Effector CD8-positive, alpha-beta T cell (primary cell): ENCODE measurements at regions not wholly inside any gene's neighbourhood (a gene's known extent, or its start where the extent isn't known, plus 50 kb on each side); places are given as distances from the start of the nearest gene placed in this dataset.

Experiments used
- DNase-seq: peaks from one replicate; lab custom pipeline; 2025; lab: John Stamatoyannopoulos, UW

DNA sequence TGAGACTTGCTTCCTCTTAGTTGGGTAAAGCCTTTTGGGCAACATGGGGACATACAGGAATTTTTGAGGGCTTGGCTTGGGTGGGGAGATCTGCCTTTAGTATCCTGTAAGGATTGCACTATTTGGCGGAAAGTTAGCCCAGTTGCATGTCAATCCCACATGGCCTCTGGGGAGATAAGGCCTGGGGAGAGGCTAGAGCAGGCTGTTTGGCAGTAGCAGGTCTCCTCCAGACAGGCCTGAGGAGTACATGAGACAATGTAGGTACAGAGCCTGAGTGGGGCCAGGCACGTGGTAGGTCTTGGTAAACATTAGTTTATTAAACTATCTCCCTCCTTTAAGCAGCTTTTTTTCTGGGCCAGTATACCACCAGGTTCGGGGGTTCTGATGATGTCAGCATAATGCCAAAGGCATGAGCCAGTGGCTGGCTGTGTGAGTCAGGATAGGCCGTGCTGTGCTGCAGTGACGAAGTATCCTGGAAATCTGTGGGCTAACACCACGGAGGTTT is 147.9 kb downstream of the VEGFA start:
- no peak for DNase-seq

DNA sequence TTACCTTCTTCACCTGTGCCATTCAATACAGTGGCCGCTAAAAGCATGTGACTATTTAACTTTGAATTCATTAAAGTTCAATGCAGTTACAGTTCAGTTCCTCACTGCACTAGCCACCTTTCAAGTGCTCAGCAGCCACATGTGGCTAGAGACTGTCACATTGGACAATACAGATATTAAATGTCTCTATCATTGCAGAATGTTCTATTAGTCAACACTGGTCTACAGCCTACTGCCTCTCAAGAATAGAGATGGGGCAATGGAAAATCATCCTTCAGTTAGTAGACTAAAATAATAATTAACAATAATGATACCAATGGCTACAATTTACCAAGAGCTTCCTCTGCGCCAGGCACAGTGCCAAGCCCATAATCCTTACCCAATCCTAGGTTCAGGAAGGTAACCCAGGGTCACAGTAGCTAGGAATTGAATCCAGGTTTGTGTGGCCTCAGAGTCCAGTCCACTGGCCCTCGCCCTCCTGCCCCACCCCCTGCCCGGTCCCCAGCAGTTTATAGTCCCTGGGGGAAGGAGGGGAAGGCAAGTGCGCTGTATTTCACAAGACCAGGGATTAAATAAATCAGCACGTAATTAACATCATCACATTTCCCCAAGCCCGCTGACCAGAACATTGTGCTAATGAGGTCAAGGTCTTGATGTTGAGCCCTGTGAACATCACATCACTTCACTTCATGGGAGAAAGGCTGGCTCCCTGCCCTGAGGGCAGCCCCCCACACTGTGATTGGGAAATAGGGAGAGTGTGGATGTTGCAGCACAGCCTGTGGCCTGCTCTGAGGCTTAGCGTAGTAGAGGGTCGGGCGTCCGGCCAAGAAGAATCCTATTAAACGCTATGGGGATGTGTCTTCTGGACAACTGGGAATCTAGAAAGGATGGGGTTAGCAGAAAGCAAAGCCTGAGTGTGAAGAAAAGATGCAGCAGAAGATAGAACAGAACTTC is 147.2 kb downstream of the VEGFA start:
- DNase-seq, result no peak

DNA sequence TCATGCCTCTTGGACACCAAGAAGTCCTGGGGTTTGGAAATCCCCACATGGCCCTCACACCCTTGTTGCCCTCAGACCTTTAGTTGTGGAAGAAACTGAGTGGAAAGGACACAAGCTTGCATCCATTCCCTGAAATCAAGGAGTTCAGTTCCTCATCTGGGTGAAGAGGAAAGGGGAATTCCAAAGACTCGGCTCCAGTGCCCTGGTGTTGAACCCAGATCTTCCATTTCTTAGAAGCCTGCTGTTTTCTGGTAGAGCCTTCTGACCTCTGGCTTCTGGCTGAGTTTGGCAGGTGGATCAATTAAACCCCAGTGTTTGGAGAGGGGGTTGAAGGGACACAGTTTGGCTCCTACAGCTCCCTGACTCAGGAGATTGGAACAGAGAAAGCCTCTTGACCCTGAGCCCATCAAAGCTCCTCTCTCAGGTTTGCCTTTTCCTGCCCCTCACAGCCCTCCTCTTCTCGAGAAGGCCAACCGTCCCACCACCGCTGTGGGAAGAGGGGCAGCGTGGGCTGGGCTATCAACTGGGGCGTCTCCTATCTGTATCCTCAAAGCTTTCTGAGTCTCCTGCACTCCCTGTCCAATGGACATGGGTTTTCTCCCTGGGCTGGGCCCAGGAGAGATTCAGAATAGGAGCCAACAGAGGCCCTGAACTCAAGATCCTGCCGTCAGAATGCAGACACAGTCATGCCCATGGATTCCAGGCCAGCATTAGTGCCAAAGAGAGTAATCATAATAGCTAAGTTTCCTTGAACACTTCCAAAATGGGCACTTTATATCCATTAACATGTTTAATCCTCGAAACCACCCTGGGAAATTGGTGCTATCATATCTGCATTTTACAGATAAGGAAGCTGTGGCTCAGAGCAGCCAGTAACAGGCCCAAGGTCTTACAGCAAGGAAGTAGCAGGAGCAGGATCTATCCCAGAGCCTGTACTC is 146.2 kb downstream of the VEGFA start:
- no peak for DNase-seq

DNA sequence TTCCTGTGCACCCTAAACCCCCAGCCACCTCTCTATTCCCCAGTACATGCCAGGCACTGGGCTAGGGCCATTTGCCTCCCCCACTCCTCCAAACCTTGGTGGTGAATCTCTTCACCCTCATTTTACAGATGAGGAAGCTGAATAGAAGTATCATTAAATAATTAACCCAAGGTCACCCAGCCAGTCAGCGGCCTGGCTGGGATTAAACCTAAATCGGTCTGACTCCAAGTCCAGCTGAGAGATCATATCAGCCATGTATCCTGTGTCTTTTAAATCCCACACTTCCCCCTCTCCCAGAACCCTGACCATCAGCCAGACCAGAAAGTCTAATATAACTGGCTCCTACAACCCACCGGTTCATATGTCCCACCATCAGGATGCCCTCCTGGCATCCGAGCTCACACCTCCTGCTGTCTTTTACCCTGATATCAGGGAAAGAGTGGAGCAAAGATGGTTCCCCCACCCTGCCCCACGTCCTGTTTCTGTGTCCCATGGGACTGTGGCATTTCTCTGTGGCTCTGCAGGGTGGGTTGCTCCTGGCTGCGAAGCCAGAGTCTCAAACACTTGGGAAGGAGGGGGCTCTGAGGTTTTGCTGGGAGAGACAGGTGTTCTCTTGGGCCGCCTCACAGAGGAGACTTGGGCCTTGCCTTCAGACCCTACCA is 145.3 kb downstream of the VEGFA start:
- DNase-seq, result no peak

DNA sequence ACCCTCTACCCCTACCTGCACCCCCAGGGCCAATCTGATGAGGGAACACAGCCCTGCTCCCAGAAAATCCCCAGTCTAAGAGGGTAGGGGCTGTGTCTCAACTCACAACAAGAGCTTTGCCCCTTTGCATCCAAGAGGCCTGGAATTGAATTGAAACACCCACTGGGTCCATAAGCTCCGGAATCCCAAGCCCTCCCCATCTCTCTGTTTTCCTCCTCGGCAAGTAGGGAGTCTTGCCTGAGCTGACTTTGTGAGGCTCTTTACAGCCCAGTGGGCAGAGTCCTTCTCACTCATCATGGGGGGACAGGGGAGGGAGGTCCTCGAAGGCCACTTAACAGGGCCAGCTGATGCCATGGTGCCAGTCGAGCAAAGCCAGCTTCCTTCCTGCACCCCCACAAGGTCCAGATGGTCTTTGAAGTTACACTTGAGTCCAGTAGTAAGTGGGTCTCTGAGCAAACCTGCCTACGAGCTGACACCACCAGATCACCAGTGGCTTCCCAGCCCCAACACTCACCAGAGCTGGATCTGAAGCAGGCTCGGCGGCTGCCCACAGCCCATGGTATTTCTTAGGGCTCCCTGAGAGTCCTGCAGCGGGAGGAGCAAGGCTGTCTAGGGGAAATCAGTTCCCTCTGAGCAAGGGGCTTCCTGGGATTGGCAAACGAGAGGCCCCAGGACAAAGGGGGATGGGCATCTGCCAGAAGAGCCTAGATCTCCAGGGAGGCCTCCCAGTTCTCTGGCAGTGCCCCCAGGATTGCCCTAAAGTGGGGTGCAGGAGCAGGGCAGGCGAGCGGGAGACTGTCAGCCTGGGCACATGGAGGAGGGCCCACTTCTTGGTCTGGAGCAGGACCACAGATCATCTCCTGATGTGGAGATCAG is 144.5 kb downstream of the VEGFA start:
- no peak for DNase-seq

DNA sequence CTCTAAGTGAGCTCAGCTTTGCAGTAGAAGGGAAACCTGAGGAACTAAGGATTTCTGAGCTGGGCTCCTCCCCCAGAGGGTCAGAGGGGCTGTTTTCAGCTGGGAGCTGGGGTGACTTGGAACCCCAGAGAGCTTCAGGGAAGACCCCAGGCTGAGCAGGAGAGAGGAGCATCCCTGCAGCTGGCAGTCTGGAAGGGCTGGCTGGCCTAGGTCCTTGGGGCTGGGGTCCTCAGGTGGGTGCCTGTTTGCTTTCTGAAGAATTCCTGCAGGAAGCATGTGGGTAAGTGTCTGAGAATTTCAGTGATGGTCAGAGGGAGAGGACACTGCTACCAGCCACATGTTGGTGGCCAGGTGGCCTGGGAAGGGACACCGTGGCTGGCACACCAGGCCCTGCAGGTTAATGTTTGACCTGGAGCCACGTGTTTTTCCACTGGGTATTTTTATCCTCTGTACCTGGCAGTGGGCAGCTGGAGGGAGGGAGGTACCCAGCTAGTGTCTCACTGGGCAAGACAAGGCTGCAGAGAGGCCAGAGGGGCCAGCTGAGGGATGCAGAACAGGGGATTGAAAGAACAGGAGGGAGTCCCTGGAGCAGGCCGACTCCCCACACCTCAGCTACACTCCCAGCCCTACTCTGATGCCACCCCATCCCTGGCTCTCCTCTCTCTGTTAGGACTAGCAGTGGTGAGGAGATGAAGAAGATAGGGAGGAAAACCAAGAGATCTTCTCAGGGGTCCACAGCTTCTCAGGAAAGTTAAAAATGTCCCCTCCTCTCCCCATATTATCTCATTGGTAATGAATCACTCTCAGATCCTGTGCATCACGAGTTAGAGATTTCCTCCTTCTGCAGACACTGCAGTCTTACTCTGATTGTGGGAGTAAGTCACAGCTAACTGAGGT is 143.6 kb downstream of the VEGFA start:
- no peak for DNase-seq

DNA sequence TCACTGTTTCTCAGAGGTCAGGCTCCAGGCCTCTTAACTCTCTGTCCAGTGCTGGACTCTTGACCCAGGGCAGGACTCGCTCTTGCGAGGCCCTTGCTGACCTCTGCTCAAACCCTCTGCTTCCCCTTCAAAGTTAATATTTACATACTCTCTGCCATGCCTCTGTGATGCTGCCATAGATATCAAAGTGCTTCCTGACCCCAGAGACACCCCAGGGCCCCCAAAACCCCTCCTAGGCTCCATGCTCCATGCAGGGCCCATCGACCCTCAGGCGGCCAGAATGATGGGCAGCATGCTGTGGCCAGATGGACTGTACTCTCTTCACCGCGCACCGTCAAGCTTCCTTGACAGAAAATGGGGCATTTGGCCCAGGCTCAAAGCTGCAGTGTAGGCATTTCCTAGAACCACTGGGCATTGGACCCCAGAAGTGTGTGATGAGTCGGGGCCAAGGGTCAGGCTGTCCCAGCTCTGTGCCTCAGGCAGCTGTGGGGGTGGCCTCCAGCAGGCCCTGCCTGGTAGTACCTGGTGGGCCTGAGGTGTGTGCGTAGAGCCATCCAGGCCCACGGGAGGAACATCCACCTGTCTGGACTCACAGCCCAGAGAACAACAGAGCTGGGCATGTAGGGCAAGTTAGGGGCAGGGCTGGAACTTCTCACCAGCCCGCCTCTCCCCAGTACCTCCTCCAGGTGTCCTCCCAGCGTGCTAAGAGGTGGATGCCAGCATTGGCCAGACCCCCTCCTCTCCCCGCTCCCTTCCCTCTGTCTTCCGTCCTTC is 142.8 kb downstream of the VEGFA start:
- DNase-seq, result no peak

DNA sequence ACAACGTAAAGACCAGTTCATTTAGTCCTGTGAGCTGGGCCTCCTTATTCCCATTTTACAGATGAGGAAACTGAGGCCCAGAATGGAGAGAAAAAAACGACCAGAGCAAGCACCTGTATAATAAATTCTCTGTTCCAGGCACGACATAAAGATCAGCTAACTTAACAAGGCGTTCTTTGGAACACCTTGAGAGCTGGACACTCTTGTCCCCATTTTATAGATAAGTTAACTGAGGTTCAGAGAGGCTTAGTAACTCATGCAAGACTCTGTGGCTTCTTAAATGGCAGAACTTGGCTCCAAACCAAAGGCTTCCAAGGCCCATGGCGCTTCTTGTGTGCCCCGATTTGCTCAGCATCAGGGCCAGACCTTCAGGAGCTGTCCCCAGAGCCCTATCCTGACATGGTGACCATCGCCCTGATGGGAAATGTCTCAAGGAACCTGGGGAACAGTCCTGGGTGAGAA is 142.1 kb downstream of the VEGFA start:
- no peak for DNase-seq

DNA sequence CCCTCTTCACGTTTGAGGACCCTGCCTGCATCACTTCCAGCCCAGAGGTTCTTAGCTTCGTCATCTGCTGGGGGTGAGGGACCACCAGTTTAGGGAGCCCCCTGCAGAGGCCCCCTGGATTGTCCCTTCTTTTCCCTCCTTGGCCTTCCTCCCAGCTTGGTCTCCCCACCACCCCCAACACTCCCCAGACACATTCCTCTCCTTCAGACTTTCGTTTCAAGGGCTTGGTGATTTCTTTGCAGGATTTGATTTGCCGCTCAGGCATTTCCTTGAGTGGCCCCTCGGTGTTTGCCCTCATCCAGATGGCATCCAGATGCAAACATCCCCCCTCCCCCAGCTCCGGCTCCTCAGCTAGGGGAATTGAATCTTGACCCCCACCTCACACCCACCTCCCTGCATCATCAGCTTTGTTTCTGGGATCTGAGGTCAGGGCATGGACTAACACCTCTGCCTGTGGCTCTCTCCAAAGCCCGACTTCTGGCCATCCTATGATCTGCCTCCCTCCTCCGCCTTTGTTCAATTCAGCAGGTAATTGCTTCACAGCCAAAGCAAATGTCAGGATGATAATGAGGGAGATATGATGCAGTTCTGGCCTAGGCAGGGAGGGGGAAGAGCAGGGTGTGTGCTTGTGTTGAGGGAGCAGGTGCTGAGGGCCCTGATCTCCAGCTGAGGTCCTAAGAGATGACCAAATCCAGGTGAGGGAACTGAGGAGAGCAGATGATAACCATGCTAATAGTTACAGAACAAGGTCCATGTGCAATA is 141.5 kb downstream of the VEGFA start:
- DNase-seq, result no peak

DNA sequence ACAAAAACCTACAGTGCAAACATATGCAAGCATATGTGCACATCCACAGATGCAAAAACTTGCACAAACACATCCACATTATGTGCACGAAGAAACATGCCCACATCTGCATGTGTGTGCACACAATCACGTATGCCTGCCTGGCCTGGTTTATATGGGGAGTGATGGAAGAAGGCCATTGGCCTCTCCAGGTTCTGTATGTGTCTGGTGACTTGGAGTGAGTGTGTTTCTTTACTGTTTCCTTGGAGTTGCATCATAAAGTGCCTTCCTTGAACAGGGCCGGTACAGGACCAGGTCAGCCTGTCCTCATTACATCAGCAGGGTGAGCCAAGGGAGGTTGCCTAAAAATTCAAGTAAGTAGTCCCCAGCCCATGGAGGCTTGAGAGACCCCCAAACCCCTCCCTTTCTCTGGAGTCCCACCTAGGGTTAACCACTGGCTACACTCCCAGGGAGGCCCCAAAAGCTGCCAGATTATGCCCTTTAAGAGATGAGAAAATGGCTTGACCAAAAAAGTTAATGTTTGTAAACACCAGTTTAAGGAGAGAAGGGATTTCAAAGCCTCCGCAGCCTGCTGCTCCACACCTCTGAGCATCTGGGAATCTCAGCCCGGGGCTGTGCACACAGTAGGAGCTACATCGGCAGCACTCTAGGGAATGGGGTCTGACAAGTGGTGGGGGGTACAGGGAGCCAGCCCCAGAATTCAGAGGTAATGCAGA is 140.8 kb downstream of the VEGFA start:
- DNase-seq, result no peak

DNA sequence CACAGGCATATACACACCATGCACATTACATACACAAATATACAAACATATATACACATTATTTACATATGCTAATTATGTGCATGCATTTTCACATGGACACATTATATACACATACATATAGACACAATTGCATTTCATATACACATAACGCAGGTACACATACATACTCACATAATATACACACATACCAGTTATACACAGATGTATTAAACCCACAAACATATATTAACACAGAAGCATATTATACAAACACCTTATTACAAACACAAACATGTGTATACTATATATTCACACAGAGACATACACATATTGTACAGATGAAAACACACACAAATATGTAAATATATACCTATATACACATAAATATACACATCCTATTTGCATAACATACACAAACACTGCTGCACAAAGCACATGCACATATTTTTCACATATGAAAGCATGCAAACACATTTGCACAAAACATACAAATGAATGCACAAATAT is 140.2 kb downstream of the VEGFA start:
- no peak for DNase-seq

DNA sequence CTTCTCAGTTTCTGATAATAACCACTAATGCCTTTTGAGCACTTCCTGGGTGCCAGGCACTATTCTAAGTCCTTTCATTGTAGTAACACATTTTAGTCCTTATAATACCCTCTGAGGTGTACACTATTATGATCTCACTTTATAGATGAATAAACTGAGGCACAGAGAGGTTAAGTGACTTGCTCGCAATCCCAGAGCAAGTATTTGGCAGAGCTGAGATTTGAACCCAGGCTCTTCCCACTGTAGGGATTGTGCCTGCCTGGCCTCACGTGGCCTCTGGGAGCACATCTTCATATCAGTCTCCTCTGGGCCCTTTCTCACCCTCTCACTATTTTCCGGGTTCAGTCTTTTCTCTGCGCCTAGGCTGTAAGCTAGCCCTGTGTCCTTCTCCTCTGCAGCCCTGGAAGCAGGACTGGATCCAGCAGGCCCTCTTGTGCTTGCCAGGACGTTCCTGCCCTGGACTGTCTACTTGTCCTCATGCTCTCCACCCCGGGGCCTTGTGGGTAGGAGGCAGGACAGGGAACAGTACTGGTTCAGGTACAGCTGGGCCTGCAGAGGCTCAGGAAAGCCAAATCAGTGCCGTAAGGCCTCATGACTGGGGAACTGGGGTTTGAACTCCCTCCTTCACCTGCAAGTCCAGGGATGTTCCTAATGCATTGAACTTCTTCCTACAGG is 139.6 kb downstream of the VEGFA start:
- DNase-seq, result no peak

DNA sequence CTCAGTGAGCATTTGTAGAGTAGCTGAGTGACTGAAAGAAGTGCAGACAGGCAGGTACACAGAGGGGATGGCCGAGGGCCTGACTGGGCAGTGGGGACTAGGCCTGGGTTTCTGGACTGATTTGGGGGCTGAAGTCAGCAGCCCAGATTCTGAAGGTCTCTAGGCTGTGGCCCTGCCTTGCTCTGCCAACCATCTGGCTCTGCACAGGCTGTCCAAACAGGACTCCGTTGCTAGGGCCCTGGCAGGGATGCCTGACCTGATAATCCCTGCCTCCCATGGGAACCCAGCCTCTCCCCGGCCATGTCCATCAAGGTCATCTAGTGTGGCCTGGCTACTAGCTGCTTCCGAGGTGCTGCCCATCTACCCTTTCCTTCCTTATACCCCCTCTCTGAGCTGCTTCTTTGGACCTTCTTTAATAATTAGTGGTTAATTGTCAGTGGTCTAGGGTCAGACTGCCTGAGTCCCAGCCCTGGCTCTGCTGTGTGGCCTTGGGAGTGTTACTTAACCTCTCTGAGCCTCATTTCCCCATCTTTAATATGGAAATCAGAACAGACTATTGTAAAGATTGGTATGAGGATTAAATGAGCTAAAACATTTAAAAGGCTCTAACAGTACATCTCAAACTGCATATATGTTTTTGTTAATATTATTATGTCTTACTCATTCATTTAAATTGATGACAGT is 137.9 kb downstream of the VEGFA start:
- no peak for DNase-seq

DNA sequence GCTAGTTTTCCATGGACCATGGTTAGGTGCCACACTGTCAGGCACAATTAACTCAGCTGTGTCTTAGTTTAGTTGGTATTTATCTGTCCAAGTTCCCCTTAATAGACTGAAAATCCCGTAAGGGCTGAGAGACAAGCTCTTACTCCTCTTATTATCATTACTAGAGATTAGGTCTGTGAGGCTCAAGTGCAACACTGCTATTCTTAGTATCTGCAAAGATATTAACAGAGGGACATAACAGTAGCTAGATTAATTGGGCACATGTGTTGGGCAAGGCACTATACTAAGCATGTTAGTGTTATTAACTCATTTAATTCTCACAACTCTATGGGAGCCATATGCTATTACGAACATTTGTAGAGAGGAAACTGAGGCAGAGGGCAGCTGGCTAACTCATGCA is 137.3 kb downstream of the VEGFA start:
- no peak for DNase-seq

DNA sequence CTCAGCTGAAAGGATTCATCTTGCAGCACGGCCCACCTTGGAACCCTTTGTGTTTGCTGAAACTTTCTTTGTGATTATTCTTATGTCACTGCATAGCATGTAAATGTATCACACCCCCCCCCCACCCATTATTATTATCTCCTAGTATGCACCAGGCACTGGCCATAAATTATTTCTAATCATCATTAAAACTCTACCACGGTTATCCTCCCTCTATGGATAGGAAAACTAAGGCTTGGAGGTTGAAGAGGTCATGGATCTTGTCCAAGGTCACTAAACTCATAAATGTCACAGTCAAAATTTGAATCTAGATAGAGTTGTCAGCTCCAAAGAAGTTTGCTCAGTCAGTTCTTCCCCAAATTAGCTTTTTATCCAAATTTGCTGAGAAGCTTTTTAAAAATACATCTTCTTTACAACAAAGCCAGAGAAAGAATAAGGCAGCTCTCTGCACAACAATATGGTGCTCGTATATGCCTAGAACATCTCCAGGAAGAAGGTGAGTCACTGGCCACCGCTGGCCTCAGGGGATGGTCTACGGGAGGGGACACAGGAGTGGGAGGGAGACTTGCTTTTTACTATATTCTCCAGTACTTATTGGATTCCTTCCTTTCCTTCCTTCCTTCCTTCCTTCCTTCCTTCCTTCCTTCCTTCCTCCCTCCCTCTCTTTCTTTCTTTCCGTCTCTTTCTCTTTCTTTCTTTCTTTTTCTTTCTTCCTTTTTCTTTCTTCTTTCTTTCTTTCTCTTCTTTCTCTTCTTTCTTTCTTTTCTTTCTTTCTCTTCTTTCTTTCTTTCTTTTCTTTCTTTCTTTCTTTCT is 134.5 kb downstream of the VEGFA start:
- DNase-seq, result no peak
